ENCODE measurements at regions not wholly inside any gene's neighbourhood (a gene's known extent, or its start where the extent isn't known, plus 50 kb on each side); places are given as distances from the start of the nearest gene placed in this dataset.

DNA sequence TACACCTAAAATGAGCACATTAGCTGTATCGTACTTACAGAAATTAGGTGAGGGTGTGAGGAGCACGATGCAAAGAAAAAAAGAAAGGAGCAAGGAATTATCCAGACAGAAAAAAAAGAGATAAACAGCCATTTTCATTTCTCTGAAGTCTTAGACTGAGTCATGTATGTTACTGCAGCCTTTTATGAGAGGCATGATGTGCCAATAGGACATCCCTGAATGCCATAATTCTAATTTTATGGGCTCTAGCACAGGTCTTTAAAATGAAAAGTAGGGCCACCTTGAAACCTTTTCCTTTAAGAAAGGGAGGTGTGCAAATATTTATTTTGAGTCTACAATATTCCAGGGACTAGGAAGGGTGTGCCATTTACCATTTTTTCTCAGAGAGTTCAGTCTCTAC, 74.1 kb upstream of the PTPRD start:
- DNase-seq (ENCODE audit: low spot score) = no peak
- Histone ChIP-seq H3K27ac (ENCODE audit: low read depth, low read length, poor library complexity, severe bottlenecking) (no peak overlapping the region), H3K27me3 (replicated peaks; ENCODE audit: insufficient read depth, low read depth, low read length, poor library complexity) (no peaks in the 10 kb centered on the region), H3K9me3 (ENCODE audit: low read depth, low read length, poor library complexity, severe bottlenecking) (no peaks in the 10 kb centered on the region), H3K4me1 (ENCODE audit: insufficient read depth, low read length, poor library complexity, severe bottlenecking) (no peaks in the 10 kb centered on the region), H3K36me3 (ENCODE audit: insufficient read depth, low read length, poor library complexity, severe bottlenecking) (no peaks in the 10 kb centered on the region), H3K4me3 (ENCODE audit: low read depth, low read length, poor library complexity, severe bottlenecking) (no peak overlapping the region)
- intact Hi-C loops (cut with micrococcal nuclease; ENCODE audit: unreplicated experiment) = no loop called here
- BruUV-seq (replicated peaks) = no TSS peak
- ChIA-PET CTCF (no interaction called here), POLR2A (ENCODE audit: low non-redundant PET) (no interaction called here)
- TF ChIP-seq, protein P1, sequence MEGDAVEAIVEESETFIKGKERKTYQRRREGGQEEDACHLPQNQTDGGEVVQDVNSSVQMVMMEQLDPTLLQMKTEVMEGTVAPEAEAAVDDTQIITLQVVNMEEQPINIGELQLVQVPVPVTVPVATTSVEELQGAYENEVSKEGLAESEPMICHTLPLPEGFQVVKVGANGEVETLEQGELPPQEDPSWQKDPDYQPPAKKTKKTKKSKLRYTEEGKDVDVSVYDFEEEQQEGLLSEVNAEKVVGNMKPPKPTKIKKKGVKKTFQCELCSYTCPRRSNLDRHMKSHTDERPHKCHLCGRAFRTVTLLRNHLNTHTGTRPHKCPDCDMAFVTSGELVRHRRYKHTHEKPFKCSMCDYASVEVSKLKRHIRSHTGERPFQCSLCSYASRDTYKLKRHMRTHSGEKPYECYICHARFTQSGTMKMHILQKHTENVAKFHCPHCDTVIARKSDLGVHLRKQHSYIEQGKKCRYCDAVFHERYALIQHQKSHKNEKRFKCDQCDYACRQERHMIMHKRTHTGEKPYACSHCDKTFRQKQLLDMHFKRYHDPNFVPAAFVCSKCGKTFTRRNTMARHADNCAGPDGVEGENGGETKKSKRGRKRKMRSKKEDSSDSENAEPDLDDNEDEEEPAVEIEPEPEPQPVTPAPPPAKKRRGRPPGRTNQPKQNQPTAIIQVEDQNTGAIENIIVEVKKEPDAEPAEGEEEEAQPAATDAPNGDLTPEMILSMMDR (conservative IDR thresholded peaks at IDR 0.05; ENCODE audit: low read depth, low read length) = no peak
- no peak for TF ChIP-seq EZH2 (IDR thresholded peaks at IDR 0.05; ENCODE audit: borderline replicate concordance, low read depth, low read length, poor library complexity, severe bottlenecking)

DNA sequence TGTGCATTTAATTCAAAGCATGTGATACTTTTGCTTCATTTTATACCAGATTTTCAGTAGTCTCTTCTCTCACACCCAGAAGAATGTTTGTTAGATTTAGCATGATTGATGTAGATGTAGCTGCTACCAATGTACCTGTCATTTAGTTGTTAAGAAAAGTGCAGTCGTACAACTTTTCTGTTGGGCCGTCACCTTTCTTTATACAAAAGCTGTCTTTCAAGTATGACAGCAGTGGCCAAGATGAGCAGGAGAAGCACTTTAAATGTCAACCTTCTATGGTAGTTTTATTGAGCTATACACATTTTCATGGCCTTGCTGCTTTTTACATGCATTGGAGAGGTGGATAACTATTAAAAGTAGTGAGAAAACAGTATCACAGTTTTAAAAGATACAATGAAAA, 77.7 kb upstream of the PTPRD start:
- BruUV-seq (replicated peaks) = no TSS peak
- DNase-seq (ENCODE audit: low spot score) = no peak
- Histone ChIP-seq H3K9me3 (ENCODE audit: low read depth, low read length, poor library complexity, severe bottlenecking) (no peaks in the 10 kb centered on the region), H3K36me3 (ENCODE audit: insufficient read depth, low read length, poor library complexity, severe bottlenecking) (no peaks in the 10 kb centered on the region), H3K27ac (ENCODE audit: low read depth, low read length, poor library complexity, severe bottlenecking) (no peak overlapping the region), H3K27me3 (replicated peaks; ENCODE audit: insufficient read depth, low read depth, low read length, poor library complexity) (no peaks in the 10 kb centered on the region), H3K4me1 (ENCODE audit: insufficient read depth, low read length, poor library complexity, severe bottlenecking) (no peaks in the 10 kb centered on the region), H3K4me3 (ENCODE audit: low read depth, low read length, poor library complexity, severe bottlenecking) (no peak overlapping the region)
- ChIA-PET POLR2A (ENCODE audit: low non-redundant PET) (no interaction called here), CTCF (no interaction called here)
- TF ChIP-seq, protein P1 (conservative IDR thresholded peaks at IDR 0.05; ENCODE audit: low read depth, low read length) = no peak
- TF ChIP-seq EZH2 (IDR thresholded peaks at IDR 0.05; ENCODE audit: borderline replicate concordance, low read depth, low read length, poor library complexity, severe bottlenecking) = no peak
- intact Hi-C loops (cut with micrococcal nuclease; ENCODE audit: unreplicated experiment) = no loop called here

DNA sequence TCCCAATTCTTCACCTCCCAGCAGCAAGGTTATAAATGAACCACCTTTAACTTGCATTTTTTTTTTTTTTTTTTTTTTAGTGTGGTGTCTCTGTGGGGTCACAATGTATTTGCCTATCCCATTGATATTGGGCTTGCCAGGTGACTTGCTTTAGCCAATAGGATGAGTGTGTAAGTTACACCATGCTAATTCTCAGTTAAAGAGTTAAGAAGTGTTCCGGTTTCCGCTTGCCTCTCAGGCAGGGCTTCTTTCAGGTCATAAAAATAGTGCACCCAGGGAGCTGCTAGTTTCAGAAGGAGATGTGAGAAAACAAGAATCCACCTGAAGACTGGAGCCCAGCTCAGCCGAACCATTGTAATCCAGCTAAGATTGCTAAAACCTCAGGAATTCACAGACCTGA, 84.2 kb upstream of the PTPRD start:
- no peak overlapping the region for H3K4me3 ChIP-seq (ENCODE audit: low read depth, low read length, poor library complexity, severe bottlenecking)
- no TSS peak for BruUV-seq (replicated peaks)
- ChIA-PET POLR2A (ENCODE audit: low non-redundant PET) (no interaction called here), CTCF (no interaction called here)
- no peaks in the 10 kb centered on the region for H3K9me3 ChIP-seq (ENCODE audit: low read depth, low read length, poor library complexity, severe bottlenecking)
- TF ChIP-seq EZH2 (IDR thresholded peaks at IDR 0.05; ENCODE audit: borderline replicate concordance, low read depth, low read length, poor library complexity, severe bottlenecking) = no peak
- TF ChIP-seq, protein P1 (conservative IDR thresholded peaks at IDR 0.05; ENCODE audit: low read depth, low read length) = no peak
- no peaks in the 10 kb centered on the region for H3K4me1 ChIP-seq (ENCODE audit: insufficient read depth, low read length, poor library complexity, severe bottlenecking)
- no peaks in the 10 kb centered on the region for H3K36me3 ChIP-seq (ENCODE audit: insufficient read depth, low read length, poor library complexity, severe bottlenecking)
- no peaks in the 10 kb centered on the region for H3K27me3 ChIP-seq (replicated peaks; ENCODE audit: insufficient read depth, low read depth, low read length, poor library complexity)
- no peak for DNase-seq (ENCODE audit: low spot score)
- intact Hi-C loops (cut with micrococcal nuclease; ENCODE audit: unreplicated experiment) = no loop called here
- no peak overlapping the region for H3K27ac ChIP-seq (ENCODE audit: low read depth, low read length, poor library complexity, severe bottlenecking)
